ENCODE measurements at regions not wholly inside any gene's neighbourhood (a gene's known extent, or its start where the extent isn't known, plus 50 kb on each side); places are given as distances from the start of the nearest gene placed in this dataset.

DNA sequence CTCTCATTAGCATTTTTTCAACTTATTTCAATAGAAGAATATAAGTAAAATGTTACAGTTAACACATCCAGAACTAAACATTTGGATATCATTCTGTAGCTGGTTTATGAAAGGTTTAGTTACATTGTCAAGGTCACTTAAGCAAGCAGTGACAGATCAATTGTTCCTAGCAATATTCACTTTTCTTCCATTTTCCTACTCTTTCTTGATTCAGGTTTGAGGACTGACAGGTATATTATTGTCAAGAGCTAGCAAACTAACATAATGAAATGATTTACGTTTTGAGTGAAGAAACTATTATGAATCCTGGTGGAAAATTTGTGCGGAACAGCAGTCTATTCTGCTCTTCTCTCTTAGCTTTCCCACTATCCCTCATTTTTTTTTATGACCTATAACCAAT is 220.4 kb upstream of the ADGRL4 start:
- TF ChIP-seq, protein P1, sequence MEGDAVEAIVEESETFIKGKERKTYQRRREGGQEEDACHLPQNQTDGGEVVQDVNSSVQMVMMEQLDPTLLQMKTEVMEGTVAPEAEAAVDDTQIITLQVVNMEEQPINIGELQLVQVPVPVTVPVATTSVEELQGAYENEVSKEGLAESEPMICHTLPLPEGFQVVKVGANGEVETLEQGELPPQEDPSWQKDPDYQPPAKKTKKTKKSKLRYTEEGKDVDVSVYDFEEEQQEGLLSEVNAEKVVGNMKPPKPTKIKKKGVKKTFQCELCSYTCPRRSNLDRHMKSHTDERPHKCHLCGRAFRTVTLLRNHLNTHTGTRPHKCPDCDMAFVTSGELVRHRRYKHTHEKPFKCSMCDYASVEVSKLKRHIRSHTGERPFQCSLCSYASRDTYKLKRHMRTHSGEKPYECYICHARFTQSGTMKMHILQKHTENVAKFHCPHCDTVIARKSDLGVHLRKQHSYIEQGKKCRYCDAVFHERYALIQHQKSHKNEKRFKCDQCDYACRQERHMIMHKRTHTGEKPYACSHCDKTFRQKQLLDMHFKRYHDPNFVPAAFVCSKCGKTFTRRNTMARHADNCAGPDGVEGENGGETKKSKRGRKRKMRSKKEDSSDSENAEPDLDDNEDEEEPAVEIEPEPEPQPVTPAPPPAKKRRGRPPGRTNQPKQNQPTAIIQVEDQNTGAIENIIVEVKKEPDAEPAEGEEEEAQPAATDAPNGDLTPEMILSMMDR (conservative IDR thresholded peaks at IDR 0.05; ENCODE audit: low read depth, low read length): no peak
- no peak for TF ChIP-seq EZH2 (IDR thresholded peaks at IDR 0.05; ENCODE audit: borderline replicate concordance, low read depth, low read length, poor library complexity, severe bottlenecking)

All from A673 (cell line).